Stimulated activated effector memory CD8-positive, alpha-beta T cell treated with anti-CD3 and anti-CD28 coated beads, Interleukin-12 subunit alpha, Interleukin-12 subunit beta, amount 100 ng/mL, for 72 hours (primary cell): ENCODE measurements at regions not wholly inside any gene's neighbourhood (a gene's known extent, or its start where the extent isn't known, plus 50 kb on each side); places are given as distances from the start of the nearest gene placed in this dataset.
"Not testable (repeated sequence)": the region's sequence is repeated elsewhere in the genome, so short reads cannot be mapped to it uniquely, and the experiment has no call there.

Experiments used
- ATAC-seq: fragments of 150-1000 bp; cut with Tn5 transposase; 2 replicates; pipeline ENCODE4 v1.10.0; 2021
- DNase-seq, 2 donors: peaks; one replicate each; pipeline ENCODE4 v3.0.0; 2021 to 2022; ENCODE audit warnings: low spot score in 2 of 2
- H3K27ac Mint-ChIP-seq: one replicate; pipeline ENCODE4 v1.8.0; 2022; ENCODE audit warnings: mild to moderate bottlenecking, mixed read lengths
- H3K36me3 Mint-ChIP-seq: one replicate; pipeline ENCODE4 v1.8.0; 2022; ENCODE audit warnings: mild to moderate bottlenecking, mixed read lengths
- H3K4me1 Mint-ChIP-seq: one replicate; pipeline ENCODE4 v1.8.0; 2022; ENCODE audit warnings: mixed read lengths
- H3K4me3 Mint-ChIP-seq: one replicate; pipeline ENCODE4 v1.8.0; 2022; ENCODE audit warnings: mild to moderate bottlenecking, mixed read lengths
- H3K9me3 Mint-ChIP-seq: one replicate; pipeline ENCODE4 v1.8.0; 2022; ENCODE audit warnings: mixed read lengths

GRCh38 chr6:134600671-134601070 is 282.8 kb upstream of the SGK1 start:
- H3K27ac Mint-ChIP-seq: no peak overlapping the region
- no peaks in the 10 kb centered on the region for H3K36me3 Mint-ChIP-seq
- H3K4me1 Mint-ChIP-seq: no peaks in the 10 kb centered on the region
- H3K9me3 Mint-ChIP-seq: peaks cover 5% of the 10 kb centered on the region
- H3K4me3 Mint-ChIP-seq: no peak overlapping the region
- no peak for DNase-seq
- ATAC-seq: no peak

GRCh38 chr6:134599079-134599478 is 281.2 kb upstream of the SGK1 start:
- Mint-ChIP-seq H3K27ac (no peak overlapping the region), H3K36me3 (no peaks in the 10 kb centered on the region), H3K4me3 (no peak overlapping the region), H3K9me3 (peaks cover 5% of the 10 kb centered on the region), H3K4me1 (no peaks in the 10 kb centered on the region)
- ATAC-seq (no peak), DNase-seq (no peak)

- H3K4me1 Mint-ChIP-seq: no peaks in the 10 kb centered on the region
These were observed 278.3 kb upstream of the SGK1 start for GRCh38 chr6:134596191-134596590.

GRCh38 chr6:134594881-134595280 is 277.0 kb upstream of the SGK1 start:
- no peaks in the 10 kb centered on the region for H3K36me3 Mint-ChIP-seq
- no peaks in the 10 kb centered on the region for H3K9me3 Mint-ChIP-seq
- H3K27ac Mint-ChIP-seq: no peak overlapping the region
- H3K4me1 Mint-ChIP-seq: no peaks in the 10 kb centered on the region
- DNase-seq: no peak
- ATAC-seq: no peak
- H3K4me3 Mint-ChIP-seq: no peak overlapping the region

More at GRCh38 chr6:134596191-134596590, 278.3 kb upstream of the SGK1 start:
- H3K36me3 Mint-ChIP-seq: no peaks in the 10 kb centered on the region
- no peak for DNase-seq
- peaks cover 5% of the 10 kb centered on the region for H3K9me3 Mint-ChIP-seq
- H3K27ac Mint-ChIP-seq: no peak overlapping the region
- no peak for ATAC-seq
- no peak overlapping the region for H3K4me3 Mint-ChIP-seq

GRCh38 chr6:134593887-134594286 is 276.0 kb upstream of the SGK1 start:
- ATAC-seq (no peak), DNase-seq (no peak)
- H3K4me3 Mint-ChIP-seq: no peak overlapping the region
- H3K9me3 Mint-ChIP-seq: no peaks in the 10 kb centered on the region
- no peak overlapping the region for H3K27ac Mint-ChIP-seq
- H3K36me3 Mint-ChIP-seq: no peaks in the 10 kb centered on the region
- H3K4me1 Mint-ChIP-seq: no peaks in the 10 kb centered on the region

- no peak overlapping the region for H3K27ac Mint-ChIP-seq
- ATAC-seq (no peak), DNase-seq (no peak)
- H3K4me3 Mint-ChIP-seq: no peak overlapping the region
- no peaks in the 10 kb centered on the region for H3K36me3 Mint-ChIP-seq
- no peaks in the 10 kb centered on the region for H3K4me1 Mint-ChIP-seq
- H3K9me3 Mint-ChIP-seq: no peaks in the 10 kb centered on the region
These were observed 275.5 kb upstream of the SGK1 start for GRCh38 chr6:134593442-134593841.

GRCh38 chr6:134593024-134593423 is 275.1 kb upstream of the SGK1 start:
- Mint-ChIP-seq H3K4me1 (no peaks in the 10 kb centered on the region), H3K36me3 (no peaks in the 10 kb centered on the region), H3K4me3 (no peak overlapping the region), H3K27ac (no peak overlapping the region), H3K9me3 (no peaks in the 10 kb centered on the region)
- DNase-seq: no peak
- ATAC-seq: no peak

- no peaks in the 10 kb centered on the region for H3K4me1 Mint-ChIP-seq
- ATAC-seq: no peak
- no peak overlapping the region for H3K4me3 Mint-ChIP-seq
- peaks cover 3% of the 10 kb centered on the region for H3K9me3 Mint-ChIP-seq
- no peaks in the 10 kb centered on the region for H3K36me3 Mint-ChIP-seq
- H3K27ac Mint-ChIP-seq: no peak overlapping the region
- DNase-seq: no peak
These were observed 272.5 kb upstream of the SGK1 start for GRCh38 chr6:134590449-134590848.

- Mint-ChIP-seq H3K4me3 (no peak overlapping the region), H3K36me3 (no peaks in the 10 kb centered on the region), H3K27ac (no peak overlapping the region), H3K9me3 (peaks cover 3% of the 10 kb centered on the region), H3K4me1 (no peaks in the 10 kb centered on the region)
- ATAC-seq (no peak), DNase-seq (no peak)
These were observed 272.1 kb upstream of the SGK1 start for GRCh38 chr6:134590004-134590403.

- H3K9me3 Mint-ChIP-seq: peaks cover 3% of the 10 kb centered on the region
- DNase-seq (no peak), ATAC-seq (no peak)
- no peaks in the 10 kb centered on the region for H3K4me1 Mint-ChIP-seq
- no peak overlapping the region for H3K4me3 Mint-ChIP-seq
- H3K27ac Mint-ChIP-seq: no peak overlapping the region
- no peaks in the 10 kb centered on the region for H3K36me3 Mint-ChIP-seq
These were observed 271.6 kb upstream of the SGK1 start for GRCh38 chr6:134589512-134589911.

GRCh38 chr6:134588267-134588666 is 270.4 kb upstream of the SGK1 start:
- no peak for ATAC-seq
- Mint-ChIP-seq H3K36me3 (no peaks in the 10 kb centered on the region), H3K27ac (no peak overlapping the region), H3K9me3 (peaks cover 3% of the 10 kb centered on the region), H3K4me1 (no peaks in the 10 kb centered on the region), H3K4me3 (no peak overlapping the region)
- no peak for DNase-seq

- no peak for ATAC-seq
- Mint-ChIP-seq H3K4me3 (no peak overlapping the region), H3K4me1 (no peaks in the 10 kb centered on the region), H3K9me3 (peaks cover 3% of the 10 kb centered on the region), H3K36me3 (no peaks in the 10 kb centered on the region), H3K27ac (no peak overlapping the region)
- DNase-seq: no peak
These were observed 267.6 kb upstream of the SGK1 start for GRCh38 chr6:134585517-134585873.

GRCh38 chr6:134584847-134585516 is 267.1 kb upstream of the SGK1 start:
- ATAC-seq (no peak), DNase-seq (no peak)
- H3K4me3 Mint-ChIP-seq: no peak overlapping the region
- H3K27ac Mint-ChIP-seq: no peak overlapping the region
- H3K4me1 Mint-ChIP-seq: no peaks in the 10 kb centered on the region
- no peaks in the 10 kb centered on the region for H3K36me3 Mint-ChIP-seq
- peaks cover 3% of the 10 kb centered on the region for H3K9me3 Mint-ChIP-seq

GRCh38 chr6:134577998-134578397 is 260.1 kb upstream of the SGK1 start:
- ATAC-seq (no peak), DNase-seq (no peak)
- H3K4me1 Mint-ChIP-seq: no peaks in the 10 kb centered on the region
- H3K9me3 Mint-ChIP-seq: peaks cover 2% of the 10 kb centered on the region
- no peaks in the 10 kb centered on the region for H3K36me3 Mint-ChIP-seq
- no peak overlapping the region for H3K27ac Mint-ChIP-seq
- no peak overlapping the region for H3K4me3 Mint-ChIP-seq

GRCh38 chr6:134575221-134575620 is 257.3 kb upstream of the SGK1 start:
- H3K36me3 Mint-ChIP-seq: no peaks in the 10 kb centered on the region
- no peak overlapping the region for H3K27ac Mint-ChIP-seq
- ATAC-seq: no peak
- H3K9me3 Mint-ChIP-seq: peaks cover 2% of the 10 kb centered on the region
- peaks cover under 1% of the 10 kb centered on the region for H3K4me1 Mint-ChIP-seq
- DNase-seq: no peak
- H3K4me3 Mint-ChIP-seq: no peak overlapping the region

GRCh38 chr6:134574491-134574890 is 256.6 kb upstream of the SGK1 start:
- DNase-seq (no peak), ATAC-seq (no peak)
- Mint-ChIP-seq H3K9me3 (peaks cover 2% of the 10 kb centered on the region), H3K4me1 (peaks cover 8% of the 10 kb centered on the region), H3K27ac (no peak overlapping the region), H3K4me3 (no peak overlapping the region), H3K36me3 (no peaks in the 10 kb centered on the region)

GRCh38 chr6:134569996-134570395 is 252.1 kb upstream of the SGK1 start:
- not testable (repeated sequence) for H3K4me3 Mint-ChIP-seq, DNase-seq, H3K4me1 Mint-ChIP-seq, H3K36me3 Mint-ChIP-seq, H3K27ac Mint-ChIP-seq, ATAC-seq, H3K9me3 Mint-ChIP-seq
